ENCODE measurements at regions not wholly inside any gene's neighbourhood (a gene's known extent, or its start where the extent isn't known, plus 50 kb on each side); places are given as distances from the start of the nearest gene placed in this dataset.

DNA sequence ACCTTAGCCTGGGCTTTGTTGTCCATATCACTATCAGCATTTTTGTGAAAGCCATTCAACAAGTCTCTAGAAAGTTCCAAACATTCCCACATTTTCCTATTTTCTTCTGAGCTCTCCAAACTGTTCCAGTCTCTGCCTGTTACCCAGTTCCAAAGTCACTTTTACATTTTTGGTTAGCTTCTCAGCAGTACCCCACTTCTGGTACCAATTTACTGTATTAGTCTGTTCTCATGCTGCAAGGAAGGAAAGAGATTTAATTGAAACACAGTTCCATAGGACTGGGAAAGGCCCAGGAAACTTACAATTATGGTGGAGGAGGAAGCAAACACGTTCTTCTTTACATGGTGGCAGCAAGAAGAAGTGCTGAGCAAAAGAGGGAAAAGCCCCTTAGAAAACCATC, 247.2 kb upstream of the B3GALT2 start:
- TF ChIP-seq SRF (IDR thresholded peaks at IDR 0.05; ENCODE audit: low read depth), result no peak
- no peak for TF ChIP-seq ZFX (IDR thresholded peaks at IDR 0.05)
- no peak for TF ChIP-seq SIN3A (IDR thresholded peaks at IDR 0.05; ENCODE audit: low read depth)
- no peak for TF ChIP-seq CEBPB (IDR thresholded peaks at IDR 0.05; ENCODE audit: low read depth)
- no peak for TF ChIP-seq EZH2 (IDR thresholded peaks at IDR 0.05)
- TF ChIP-seq JUND (IDR thresholded peaks at IDR 0.05), result no peak
- no peak for TF ChIP-seq ZNF274 (IDR thresholded peaks at IDR 0.05; ENCODE audit: low read depth, low read length)
- TF ChIP-seq EGR1 (IDR thresholded peaks at IDR 0.05; ENCODE audit: low read depth), result no peak
- TF ChIP-seq, protein P1, sequence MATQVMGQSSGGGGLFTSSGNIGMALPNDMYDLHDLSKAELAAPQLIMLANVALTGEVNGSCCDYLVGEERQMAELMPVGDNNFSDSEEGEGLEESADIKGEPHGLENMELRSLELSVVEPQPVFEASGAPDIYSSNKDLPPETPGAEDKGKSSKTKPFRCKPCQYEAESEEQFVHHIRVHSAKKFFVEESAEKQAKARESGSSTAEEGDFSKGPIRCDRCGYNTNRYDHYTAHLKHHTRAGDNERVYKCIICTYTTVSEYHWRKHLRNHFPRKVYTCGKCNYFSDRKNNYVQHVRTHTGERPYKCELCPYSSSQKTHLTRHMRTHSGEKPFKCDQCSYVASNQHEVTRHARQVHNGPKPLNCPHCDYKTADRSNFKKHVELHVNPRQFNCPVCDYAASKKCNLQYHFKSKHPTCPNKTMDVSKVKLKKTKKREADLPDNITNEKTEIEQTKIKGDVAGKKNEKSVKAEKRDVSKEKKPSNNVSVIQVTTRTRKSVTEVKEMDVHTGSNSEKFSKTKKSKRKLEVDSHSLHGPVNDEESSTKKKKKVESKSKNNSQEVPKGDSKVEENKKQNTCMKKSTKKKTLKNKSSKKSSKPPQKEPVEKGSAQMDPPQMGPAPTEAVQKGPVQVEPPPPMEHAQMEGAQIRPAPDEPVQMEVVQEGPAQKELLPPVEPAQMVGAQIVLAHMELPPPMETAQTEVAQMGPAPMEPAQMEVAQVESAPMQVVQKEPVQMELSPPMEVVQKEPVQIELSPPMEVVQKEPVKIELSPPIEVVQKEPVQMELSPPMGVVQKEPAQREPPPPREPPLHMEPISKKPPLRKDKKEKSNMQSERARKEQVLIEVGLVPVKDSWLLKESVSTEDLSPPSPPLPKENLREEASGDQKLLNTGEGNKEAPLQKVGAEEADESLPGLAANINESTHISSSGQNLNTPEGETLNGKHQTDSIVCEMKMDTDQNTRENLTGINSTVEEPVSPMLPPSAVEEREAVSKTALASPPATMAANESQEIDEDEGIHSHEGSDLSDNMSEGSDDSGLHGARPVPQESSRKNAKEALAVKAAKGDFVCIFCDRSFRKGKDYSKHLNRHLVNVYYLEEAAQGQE (IDR thresholded peaks at IDR 0.05; ENCODE audit: low read depth), result no peak
- TF ChIP-seq, protein P2, sequence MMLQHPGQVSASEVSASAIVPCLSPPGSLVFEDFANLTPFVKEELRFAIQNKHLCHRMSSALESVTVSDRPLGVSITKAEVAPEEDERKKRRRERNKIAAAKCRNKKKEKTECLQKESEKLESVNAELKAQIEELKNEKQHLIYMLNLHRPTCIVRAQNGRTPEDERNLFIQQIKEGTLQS (IDR thresholded peaks at IDR 0.05), result no peak
- no peak for DNase-seq (ENCODE audit: low read depth, low spot score)
- H3K27me3 ChIP-seq (ENCODE audit: insufficient read depth, low read length), result no peaks in the 10 kb centered on the region
- no peak overlapping the region for H3K4me3 ChIP-seq (replicated peaks in 1 of 2; ENCODE audit: low read depth in 1 of 2, low read length in 2 of 2)
- intact Hi-C loops (cut with micrococcal nuclease), result no loop called here
- H3K4me1 ChIP-seq (ENCODE audit: control insufficient read depth in 1 of 2, insufficient read depth in 2 of 2, low read length in 2 of 2), result no peaks in the 10 kb centered on the region
- H3K9me2 ChIP-seq (ENCODE audit: insufficient read depth), result no peaks in the 10 kb centered on the region
- ChIA-PET CTCF (no interaction called here), RAD21 (ENCODE audit: low non-redundant PET in 1 of 2, low total read pairs in 2 of 2, uncharacterized antibody in 2 of 2, unreplicated experiment in 2 of 2) (no interaction called here), POLR2A (no interaction called here)
- H2AFZ ChIP-seq (ENCODE audit: low read depth, low read length, poor library complexity, severe bottlenecking), result no peak overlapping the region
- no peak for ATAC-seq
- H3K36me3 ChIP-seq (ENCODE audit: control insufficient read depth in 1 of 2, insufficient read depth in 2 of 2, low read length in 2 of 2), result no peaks in the 10 kb centered on the region
- no peaks in the 10 kb centered on the region for H4K20me1 ChIP-seq (ENCODE audit: insufficient read depth)
- H3K27ac ChIP-seq (ENCODE audit: low read depth, low read length), result no peak overlapping the region
- no peak overlapping the region for H3K4me2 ChIP-seq (ENCODE audit: low read length)
- no peaks in the 10 kb centered on the region for H3K79me2 ChIP-seq (ENCODE audit: insufficient read depth, low read length)
- H3K9ac ChIP-seq (ENCODE audit: low read length), result no peak overlapping the region
- BruUV-seq (replicated peaks), result no TSS peak
- H3K9me3 ChIP-seq (ENCODE audit: control insufficient read depth in 1 of 2, insufficient read depth in 1 of 2, low read depth in 1 of 2, low read length in 2 of 2), result peaks cover 6 to 7% of the 10 kb centered on the region in 2 experiments; a peak in 2 of 4 replicates

Measured in HCT116 (cell line).